Endothelial cell of umbilical vein (primary cell): ENCODE measurements at regions not wholly inside any gene's neighbourhood (a gene's known extent, or its start where the extent isn't known, plus 50 kb on each side); places are given as distances from the start of the nearest gene placed in this dataset.

Experiments used
- CTCF ChIP-seq, 2 donors: IDR thresholded peaks; 1 replicate in 1 of 2; 2 replicates in 1 of 2; pipeline ENCODE4 v1.5.1; 2011; ENCODE audit warnings: low read length in 2 of 2, mild to moderate bottlenecking in 2 of 2, moderate library complexity in 2 of 2, control low read depth in 1 of 2, inconsistent platforms in 1 of 2, low read depth in 1 of 2; ENCODE audit not compliant: insufficient read depth in 1 of 2; ENCODE audit errors: extremely low read depth in 1 of 2
- EZH2 ChIP-seq: IDR thresholded peaks from 2 replicates; pipeline ENCODE4 v1.6.1; 2012; ENCODE audit warnings: borderline replicate concordance, low read depth, mild to moderate bottlenecking, moderate library complexity, low read length, inconsistent platforms; ENCODE audit not compliant: severe bottlenecking
- FOS ChIP-seq: IDR thresholded peaks from 2 replicates; pipeline ENCODE4 v1.6.1; 2011; ENCODE audit warnings: mild to moderate bottlenecking, low read length, moderate library complexity, borderline replicate concordance; ENCODE audit not compliant: insufficient read depth
- MAX ChIP-seq: IDR thresholded peaks from 2 replicates; pipeline ENCODE4 v1.6.1; 2011; ENCODE audit not compliant: insufficient read depth, insufficient read length
- POLR2A ChIP-seq: IDR thresholded peaks from 2 replicates; pipeline ENCODE4 v1.6.1; 2012; ENCODE audit warnings: low read depth, mild to moderate bottlenecking, control low read depth, low read length
- POLR2AphosphoS5 ChIP-seq: IDR thresholded peaks from 2 replicates; pipeline ENCODE4 v1.6.1; 2012; ENCODE audit warnings: low read depth, mild to moderate bottlenecking, control low read depth, low read length, moderate library complexity; ENCODE audit not compliant: insufficient read depth

- no peak for TF ChIP-seq CTCF (IDR thresholded peaks at IDR 0.05; ENCODE audit: extremely low read depth in 1 of 2, insufficient read depth in 1 of 2, low read depth in 1 of 2, low read length in 2 of 2)
- TF ChIP-seq EZH2 = no peak
- no peak for TF ChIP-seq MAX
- TF ChIP-seq POLR2A = no peak
- no peak for TF ChIP-seq FOS
- TF ChIP-seq POLR2AphosphoS5 = no peak
Observed at GRCh38 chr2:58714238-58714637, 473.1 kb upstream of the FANCL start.
